T-cell (primary cell): ENCODE measurements at regions not wholly inside any gene's neighbourhood (a gene's known extent, or its start where the extent isn't known, plus 50 kb on each side); places are given as distances from the start of the nearest gene placed in this dataset.

Experiments used
- ATAC-seq, 4 experiments: fragments of 200-7000 bp in 3 of 4; fragments of 150-1000 bp in 1 of 4; cut with Tn5 transposase; replicated peaks in 1 of 4; 1 replicate in 3 of 4; 2 replicates in 1 of 4; pipeline ENCODE4 v1.10.0; 2021; ENCODE audit warnings: moderate library complexity in 3 of 4, mild to moderate bottlenecking in 2 of 4, moderate number of reproducible peaks in 1 of 4
- CTCF ChIA-PET, 2 donors: fragments of 300-600 bp; sonication (Branson Sonifier 250); formaldehyde crosslinking; loops; one replicate each; lab custom pipeline; 2022; ENCODE audit warnings: antibody characterized with exemption in 2 of 2; lab: Charles Lee
- POLR2A ChIA-PET, 2 donors: fragments of 300-600 bp; sonication (Branson Sonifier 250); formaldehyde crosslinking; loops; one replicate each; lab custom pipeline; 2022; ENCODE audit warnings: antibody characterized with exemption in 2 of 2; lab: Charles Lee
- DNase-seq, 35 experiments: peaks; one replicate each; pipeline versions ENCODE4 v3.0.0 to v3.0.0-alpha.2; 2013 to 2023
- H3K27ac ChIP-seq: one replicate; pipeline ENCODE4 v1.5.1; 2013; ENCODE audit warnings: low read length
- H3K27me3 ChIP-seq, 2 experiments: replicated peaks in 1 of 2; 1 replicate in 1 of 2; 2 replicates in 1 of 2; pipeline versions ENCODE4 v1.6.1 to v1.7.0; 2013; ENCODE audit warnings: low read length in 1 of 2, mixed read lengths in 1 of 2; ENCODE audit not compliant: control insufficient read depth in 2 of 2, insufficient read depth in 2 of 2; ENCODE audit errors: extremely low read depth in 1 of 2
- H3K36me3 ChIP-seq, 2 donors: 1 replicate in 1 of 2; 2 replicates in 1 of 2; pipeline versions ENCODE4 v1.6.1 to v1.7.0; 2013; ENCODE audit warnings: low read length in 1 of 2; ENCODE audit not compliant: control insufficient read depth in 2 of 2, insufficient read depth in 1 of 2; ENCODE audit errors: extremely low read depth in 1 of 2
- H3K4me1 ChIP-seq, 2 experiments: 1 replicate in 1 of 2; 2 replicates in 1 of 2; pipeline versions ENCODE4 v1.6.1 to v1.7.0; 2013; ENCODE audit warnings: low read length in 2 of 2, mixed read lengths in 1 of 2; ENCODE audit not compliant: insufficient read depth in 2 of 2, control insufficient read depth in 1 of 2; ENCODE audit errors: extremely low read depth in 1 of 2
- H3K4me3 ChIP-seq, 2 donors: 1 replicate in 1 of 2; 2 replicates in 1 of 2; pipeline versions ENCODE4 v1.5.1 to v1.7.0; 2013; ENCODE audit warnings: mild to moderate bottlenecking in 2 of 2, low read length in 1 of 2, moderate library complexity in 1 of 2; ENCODE audit not compliant: control insufficient read depth in 1 of 2; ENCODE audit errors: extremely low read depth in 1 of 2
- H3K9me3 ChIP-seq: 2 replicates; pipeline ENCODE4 v1.7.0; 2013
- H3K27ac Mint-ChIP-seq, 2 donors: one replicate each; pipeline ENCODE4 v1.8.0; 2020 to 2021; ENCODE audit warnings: mild to moderate bottlenecking in 2 of 2, mixed read lengths in 2 of 2
- H3K27me3 Mint-ChIP-seq, 2 donors: one replicate each; pipeline ENCODE4 v1.8.0; 2021 to 2022; ENCODE audit warnings: mixed read lengths in 2 of 2
- H3K36me3 Mint-ChIP-seq: one replicate; pipeline ENCODE4 v1.8.0; 2021; ENCODE audit warnings: mixed read lengths
- H3K4me1 Mint-ChIP-seq, 3 donors: one replicate each; pipeline ENCODE4 v1.8.0; 2020 to 2022; ENCODE audit warnings: mixed read lengths in 3 of 3, mild to moderate bottlenecking in 1 of 3
- H3K4me3 Mint-ChIP-seq, 3 donors: one replicate each; pipeline ENCODE4 v1.8.0; 2020 to 2022; ENCODE audit warnings: mild to moderate bottlenecking in 3 of 3, mixed read lengths in 3 of 3, moderate library complexity in 3 of 3
- H3K9me3 Mint-ChIP-seq, 3 donors: one replicate each; pipeline ENCODE4 v1.8.0; 2020 to 2022; ENCODE audit warnings: mixed read lengths in 3 of 3
- WGBS: methylation state at CpG from one replicate; pipeline ENCODE4 v1.1.5; 2013; ENCODE audit warnings: missing lambda C conversion rate; ENCODE audit not compliant: insufficient coverage; 5-methylcytosine and 5-hydroxymethylcytosine counted together

DNA sequence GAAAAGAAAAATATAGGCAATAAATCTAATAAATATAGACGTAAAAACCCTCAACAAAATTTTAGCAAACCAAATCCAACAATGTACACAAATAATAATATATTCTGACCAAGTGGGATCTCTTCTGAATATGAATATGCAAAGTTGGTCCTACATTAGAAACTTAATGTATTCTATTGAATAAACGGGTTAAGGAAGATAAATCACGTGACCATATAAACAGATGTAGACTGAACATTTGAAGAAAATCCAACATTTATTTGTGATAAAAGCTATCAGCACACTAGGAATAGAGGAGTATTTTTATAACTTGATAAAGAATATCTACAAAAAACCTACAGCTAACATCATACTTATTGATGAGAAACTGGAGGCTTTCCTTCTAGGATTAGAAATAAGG is 502.8 kb upstream of the KIF2B start:
- WGBS: no CpG with 5 or more reads among the region's 3 CpGs
- H3K9me3 Mint-ChIP-seq: peaks cover 2 to 14% (median 10%) of the 10 kb centered on the region in 3 donors
- no peaks in the 10 kb centered on the region for H3K27me3 Mint-ChIP-seq
- no peaks in the 10 kb centered on the region for H3K27me3 ChIP-seq
- H3K4me1 ChIP-seq: no peaks in the 10 kb centered on the region
- H3K27ac Mint-ChIP-seq: no peak overlapping the region
- DNase-seq (no peak), ATAC-seq (no peak)
- H3K36me3 ChIP-seq: no peaks in the 10 kb centered on the region
- no peaks in the 10 kb centered on the region for H3K4me1 Mint-ChIP-seq
- H3K4me3 ChIP-seq: no peak overlapping the region
- CTCF ChIA-PET: no interaction called here
- H3K4me3 Mint-ChIP-seq: no peak overlapping the region
- no peak overlapping the region for H3K27ac ChIP-seq
- H3K36me3 Mint-ChIP-seq: no peaks in the 10 kb centered on the region
- H3K9me3 ChIP-seq: no peaks in the 10 kb centered on the region
- POLR2A ChIA-PET: no interaction called here

DNA sequence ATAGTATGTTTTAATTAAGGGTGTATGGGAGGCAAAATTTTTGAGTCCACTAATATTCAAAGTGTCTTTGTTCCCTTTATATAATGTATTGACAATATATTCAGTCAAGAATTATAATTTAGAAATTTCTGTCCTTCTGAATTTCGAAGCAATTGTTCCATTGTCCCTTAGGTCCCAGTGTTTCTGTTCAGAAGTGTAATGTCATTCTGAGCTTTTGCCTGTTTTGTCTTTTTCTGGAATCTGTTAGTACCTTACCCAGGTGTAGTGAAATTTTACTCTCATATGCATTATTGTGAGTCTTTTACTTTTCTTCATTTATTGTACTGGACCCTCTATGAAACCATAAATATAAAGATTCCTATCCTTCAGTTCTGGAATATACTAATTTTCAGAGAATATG is 505.7 kb upstream of the KIF2B start:
- peaks cover 4 to 21% (median 12%) of the 10 kb centered on the region in 3 donors for H3K9me3 Mint-ChIP-seq
- no peaks in the 10 kb centered on the region for H3K9me3 ChIP-seq
- ATAC-seq: no peak
- no peaks in the 10 kb centered on the region for H3K4me1 Mint-ChIP-seq
- H3K36me3 ChIP-seq: no peaks in the 10 kb centered on the region
- no peaks in the 10 kb centered on the region for H3K36me3 Mint-ChIP-seq
- H3K27ac ChIP-seq: no peak overlapping the region
- no peak overlapping the region for H3K4me3 Mint-ChIP-seq
- H3K4me1 ChIP-seq: no peaks in the 10 kb centered on the region
- DNase-seq: no peak
- ChIA-PET CTCF (no interaction called here), POLR2A (no interaction called here)
- no peaks in the 10 kb centered on the region for H3K27me3 ChIP-seq
- no peak overlapping the region for H3K4me3 ChIP-seq
- no peaks in the 10 kb centered on the region for H3K27me3 Mint-ChIP-seq
- WGBS: no CpG with 5 or more reads among the region's 1 CpG
- H3K27ac Mint-ChIP-seq: no peak overlapping the region

DNA sequence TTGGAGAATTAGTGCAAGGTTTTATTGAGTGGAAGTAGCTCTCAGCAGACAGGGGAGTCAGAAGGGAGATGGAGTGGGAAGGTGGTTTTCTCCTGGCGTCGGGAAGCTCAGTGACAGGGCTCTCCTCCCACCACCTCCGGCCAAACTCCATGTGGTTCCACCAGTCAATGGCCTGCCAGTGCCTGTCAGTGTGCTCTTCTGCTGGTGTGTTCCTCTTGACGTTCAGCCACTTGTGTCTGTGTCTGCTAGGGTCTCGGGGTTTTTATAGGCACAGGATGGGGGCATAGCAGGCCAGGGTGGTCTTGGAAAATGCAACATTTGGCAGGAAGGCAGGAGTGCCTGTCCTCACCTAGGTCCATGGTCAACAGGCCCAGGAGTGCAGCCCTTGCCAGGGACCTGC is 506.7 kb upstream of the KIF2B start:
- no peaks in the 10 kb centered on the region for H3K4me1 ChIP-seq
- peaks cover 6 to 21% (median 12%) of the 10 kb centered on the region in 3 donors for H3K9me3 Mint-ChIP-seq
- no peaks in the 10 kb centered on the region for H3K36me3 Mint-ChIP-seq
- no peak overlapping the region for H3K4me3 Mint-ChIP-seq
- no peaks in the 10 kb centered on the region for H3K9me3 ChIP-seq
- no peaks in the 10 kb centered on the region for H3K27me3 Mint-ChIP-seq
- CTCF ChIA-PET: no interaction called here
- H3K27ac Mint-ChIP-seq: no peak overlapping the region
- POLR2A ChIA-PET: no interaction called here
- no peak for ATAC-seq
- H3K4me1 Mint-ChIP-seq: no peaks in the 10 kb centered on the region
- H3K27me3 ChIP-seq: no peaks in the 10 kb centered on the region
- no peak overlapping the region for H3K27ac ChIP-seq
- H3K36me3 ChIP-seq: no peaks in the 10 kb centered on the region
- no peak for DNase-seq
- H3K4me3 ChIP-seq: no peak overlapping the region
- 94% methylated on average over 3 of the region's 5 CpGs for WGBS

DNA sequence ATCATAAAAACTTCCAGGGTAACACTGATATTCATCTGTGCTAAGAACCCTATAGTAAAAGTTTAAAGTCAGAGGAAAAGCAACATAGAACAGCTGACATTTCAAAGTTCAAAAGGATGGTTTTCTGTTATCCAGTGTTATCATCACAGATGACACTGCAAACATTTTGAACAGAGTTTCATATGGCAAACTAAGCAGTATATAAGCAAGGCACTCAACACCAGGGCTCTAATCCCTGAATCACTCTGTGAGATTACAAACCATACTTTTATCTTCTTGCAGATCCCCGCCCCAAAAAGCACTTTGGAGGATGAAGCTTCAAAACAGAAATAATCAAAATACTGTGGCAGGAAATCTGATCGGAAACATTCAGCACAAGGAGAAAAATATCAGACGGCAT is 508.2 kb upstream of the KIF2B start:
- ATAC-seq (no peak), DNase-seq (no peak)
- H3K4me3 Mint-ChIP-seq: no peak overlapping the region
- peaks cover 3 to 22% (median 15%) of the 10 kb centered on the region in 3 donors for H3K9me3 Mint-ChIP-seq
- H3K27me3 Mint-ChIP-seq: no peaks in the 10 kb centered on the region
- no CpG with 5 or more reads among the region's 3 CpGs for WGBS
- no peaks in the 10 kb centered on the region for H3K36me3 Mint-ChIP-seq
- CTCF ChIA-PET: no interaction called here
- Histone ChIP-seq H3K4me3 (no peak overlapping the region), H3K9me3 (no peaks in the 10 kb centered on the region), H3K27me3 (no peaks in the 10 kb centered on the region), H3K36me3 (no peaks in the 10 kb centered on the region), H3K27ac (no peak overlapping the region), H3K4me1 (no peaks in the 10 kb centered on the region)
- no peak overlapping the region for H3K27ac Mint-ChIP-seq
- POLR2A ChIA-PET: no interaction called here
- H3K4me1 Mint-ChIP-seq: no peaks in the 10 kb centered on the region

DNA sequence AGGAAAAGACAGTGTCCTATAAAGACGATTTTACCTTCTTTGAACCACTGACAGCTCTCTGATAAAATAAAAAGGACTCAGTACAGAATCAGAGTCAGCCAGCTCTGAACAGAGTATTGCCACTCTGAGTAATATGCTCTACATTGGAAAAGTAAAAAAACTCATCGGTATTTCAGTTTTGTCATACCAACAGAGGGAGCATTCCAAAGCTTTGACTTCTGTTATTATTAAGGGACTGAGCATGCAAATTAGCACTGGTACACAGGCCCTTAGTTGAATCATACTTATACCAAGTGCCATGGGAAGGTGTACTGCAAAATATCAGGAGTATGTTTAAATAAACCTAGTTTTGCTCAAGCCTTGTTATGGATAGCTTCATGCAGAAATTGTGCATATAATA is 509.0 kb upstream of the KIF2B start:
- ChIA-PET CTCF (no interaction called here), POLR2A (no interaction called here)
- no peak overlapping the region for H3K27ac Mint-ChIP-seq
- Histone ChIP-seq H3K4me1 (no peaks in the 10 kb centered on the region), H3K4me3 (no peak overlapping the region), H3K9me3 (no peaks in the 10 kb centered on the region), H3K27ac (no peak overlapping the region), H3K27me3 (no peaks in the 10 kb centered on the region), H3K36me3 (no peaks in the 10 kb centered on the region)
- no peak overlapping the region for H3K4me3 Mint-ChIP-seq
- no peaks in the 10 kb centered on the region for H3K36me3 Mint-ChIP-seq
- ATAC-seq: no peak
- no peaks in the 10 kb centered on the region for H3K27me3 Mint-ChIP-seq
- no peaks in the 10 kb centered on the region for H3K4me1 Mint-ChIP-seq
- WGBS: 100% methylated on average over 1 of the region's 2 CpGs
- DNase-seq: no peak
- H3K9me3 Mint-ChIP-seq: peaks cover 7 to 25% (median 15%) of the 10 kb centered on the region in 3 donors

DNA sequence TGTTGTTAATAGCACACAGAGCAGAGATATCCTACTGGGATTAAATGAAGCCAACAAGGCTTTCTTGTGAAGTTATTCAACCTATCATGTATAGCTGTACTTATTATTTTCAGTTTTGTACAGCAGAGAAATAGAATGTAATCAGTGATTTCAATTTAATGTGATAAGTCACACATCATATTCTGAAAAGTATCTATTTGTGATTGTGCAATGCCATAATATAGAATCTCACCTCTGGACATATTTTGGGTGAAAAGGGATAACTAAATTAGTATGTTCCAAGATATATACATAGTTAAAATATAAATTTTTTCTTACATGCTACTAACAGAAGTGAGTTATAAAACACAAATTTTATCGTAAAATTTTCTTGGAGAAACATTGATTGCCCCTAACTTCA is 544.3 kb upstream of the KIF2B start:
- no peaks in the 10 kb centered on the region for H3K4me1 ChIP-seq
- Mint-ChIP-seq H3K27ac (no peak overlapping the region), H3K4me1 (no peaks in the 10 kb centered on the region), H3K36me3 (no peaks in the 10 kb centered on the region), H3K27me3 (no peaks in the 10 kb centered on the region), H3K9me3 (peaks cover 0 to 10% (median 7%) of the 10 kb centered on the region in 3 donors), H3K4me3 (no peak overlapping the region)
- no peaks in the 10 kb centered on the region for H3K9me3 ChIP-seq
- ChIA-PET POLR2A (no interaction called here), CTCF (no interaction called here)
- H3K27ac ChIP-seq: no peak overlapping the region
- 83% methylated on average over 1 of the region's 1 CpG for WGBS
- no peaks in the 10 kb centered on the region for H3K27me3 ChIP-seq
- ATAC-seq (no peak), DNase-seq (no peak)
- no peaks in the 10 kb centered on the region for H3K36me3 ChIP-seq
- no peak overlapping the region for H3K4me3 ChIP-seq

DNA sequence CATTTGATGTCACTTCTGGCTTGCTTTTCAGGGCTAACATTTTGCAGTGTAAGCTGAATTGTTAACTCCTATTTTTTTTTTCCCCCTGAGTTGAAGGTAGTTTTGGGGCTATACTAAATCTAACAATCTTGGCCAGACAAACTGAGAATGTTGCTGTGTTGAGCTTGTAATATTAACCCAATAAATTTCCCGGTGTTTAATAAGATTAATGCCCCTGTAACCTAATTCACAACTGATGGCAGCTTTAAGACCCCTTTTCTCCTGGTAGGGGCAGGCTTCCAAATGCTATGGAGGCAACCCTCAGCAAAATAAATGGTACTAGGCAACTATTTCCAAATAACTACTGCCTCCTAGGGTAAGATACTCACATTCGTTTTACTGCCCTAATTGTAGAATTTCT is 549.6 kb upstream of the KIF2B start:
- Histone ChIP-seq H3K36me3 (no peaks in the 10 kb centered on the region), H3K9me3 (no peaks in the 10 kb centered on the region), H3K27ac (no peak overlapping the region), H3K27me3 (no peaks in the 10 kb centered on the region), H3K4me1 (no peaks in the 10 kb centered on the region), H3K4me3 (no peak overlapping the region)
- Mint-ChIP-seq H3K4me1 (no peaks in the 10 kb centered on the region), H3K27me3 (no peaks in the 10 kb centered on the region), H3K36me3 (no peaks in the 10 kb centered on the region), H3K4me3 (no peak overlapping the region), H3K9me3 (peaks cover 3 to 5% (median 4%) of the 10 kb centered on the region in 3 donors), H3K27ac (no peak overlapping the region)
- ChIA-PET CTCF (no interaction called here), POLR2A (no interaction called here)
- no peak for DNase-seq
- WGBS: 60% methylated on average over 1 of the region's 2 CpGs
- ATAC-seq: no peak
